ENCODE measurements at regions not wholly inside any gene's neighbourhood (a gene's known extent, or its start where the extent isn't known, plus 50 kb on each side); places are given as distances from the start of the nearest gene placed in this dataset.

GRCh38 chr9:21590058-21590996, 108.2 kb upstream of the IFNE start:
- intact Hi-C loops (cut with DNase I): no loop called here
- no peaks in the 10 kb centered on the region for H3K9me3 ChIP-seq (replicated peaks in 1 of 3)
- no peak overlapping the region for H3K4me3 ChIP-seq
- no peaks in the 10 kb centered on the region for H3K4me1 ChIP-seq (replicated peaks in 1 of 2)
- H3K27ac ChIP-seq: no peak overlapping the region
- H3K27me3 ChIP-seq: no peaks in the 10 kb centered on the region
- TF ChIP-seq POLR2A (IDR thresholded peaks at IDR 0.05): no peak
- no peak for TF ChIP-seq CTCF (IDR thresholded peaks at IDR 0.05)
- whole genome bisulfite sequencing, 4 donors: 74 to 87% (median 86%) methylated on average over 2 of the region's 2 CpGs
- H3K36me3 ChIP-seq (replicated peaks in 1 of 2): no peaks in the 10 kb centered on the region
- DNase-seq: no peak

- DNase-seq: peak; percentile 38 to 82 (median 76)
- TF ChIP-seq CTCF (IDR thresholded peaks at IDR 0.05) (no peak), POLR2A (IDR thresholded peaks at IDR 0.05) (no peak)
- H3K36me3 ChIP-seq (replicated peaks in 1 of 2): no peaks in the 10 kb centered on the region
- no peaks in the 10 kb centered on the region for H3K9me3 ChIP-seq (replicated peaks in 1 of 3)
- H3K4me1 ChIP-seq (replicated peaks in 1 of 2): no peaks in the 10 kb centered on the region
- H3K27me3 ChIP-seq: no peaks in the 10 kb centered on the region
- no peak overlapping the region for H3K27ac ChIP-seq
- WGBS, 4 donors: 40 to 48% (median 48%) methylated on average over 5 of the region's 5 CpGs
- no peak overlapping the region for H3K4me3 ChIP-seq
- intact Hi-C loops (cut with DNase I): no loop called here
Observed at GRCh38 chr9:21591221-21592062, 109.3 kb upstream of the IFNE start.

GRCh38 chr9:21592063-21592338, 109.9 kb upstream of the IFNE start:
- Histone ChIP-seq H3K4me3 (no peak overlapping the region), H3K4me1 (replicated peaks in 1 of 2) (no peaks in the 10 kb centered on the region), H3K36me3 (replicated peaks in 1 of 2) (no peaks in the 10 kb centered on the region), H3K9me3 (replicated peaks in 1 of 3) (no peaks in the 10 kb centered on the region), H3K27ac (no peak overlapping the region), H3K27me3 (no peaks in the 10 kb centered on the region)
- WGBS, 4 donors: 82 to 89% (median 84%) methylated on average over 3 of the region's 3 CpGs
- intact Hi-C loops (cut with DNase I): no loop called here
- no peak for DNase-seq
- TF ChIP-seq POLR2A (IDR thresholded peaks at IDR 0.05) (no peak), CTCF (IDR thresholded peaks at IDR 0.05) (no peak)

GRCh38 chr9:21597284-21597683, 115.2 kb upstream of the IFNE start:
- TF ChIP-seq POLR2A (IDR thresholded peaks at IDR 0.05): no peak
- no peak for TF ChIP-seq CTCF (IDR thresholded peaks at IDR 0.05)
- H3K27me3 ChIP-seq: no peaks in the 10 kb centered on the region
- H3K4me1 ChIP-seq (replicated peaks in 1 of 2): no peaks in the 10 kb centered on the region
- no peak overlapping the region for H3K27ac ChIP-seq
- intact Hi-C loops (cut with DNase I): no loop called here
- H3K36me3 ChIP-seq (replicated peaks in 1 of 2): no peaks in the 10 kb centered on the region
- WGBS, 4 donors: 55 to 67% (median 62%) methylated on average over 4 of the region's 4 CpGs
- DNase-seq: no peak
- H3K9me3 ChIP-seq (replicated peaks in 1 of 3): no peaks in the 10 kb centered on the region
- H3K4me3 ChIP-seq: no peak overlapping the region

Measured in adrenal gland (tissue), 9 donors.